Left cardiac atrium (tissue), 4 donors: ENCODE measurements at regions not wholly inside any gene's neighbourhood (a gene's known extent, or its start where the extent isn't known, plus 50 kb on each side); places are given as distances from the start of the nearest gene placed in this dataset.
"Not testable (repeated sequence)": the region's sequence is repeated elsewhere in the genome, so short reads cannot be mapped to it uniquely, and the experiment has no call there.

Source experiments
- ATAC-seq, 2 donors: fragments of 200-7000 bp; cut with Tn5 transposase; one replicate each; pipeline ENCODE4 v1.9.1; 2020; ENCODE audit warnings: mild to moderate bottlenecking in 2 of 2, moderate library complexity in 2 of 2
- DNase-seq: peaks from one replicate; pipeline ENCODE4 v3.0.0-alpha.2; 2020
- intact Hi-C, 2 donors: fragments of 100-400 bp; cut with DNase I; formaldehyde crosslinking; loops; one replicate each; pipeline versions ENCODE4 v1.14.1 to v1.15.1; 2022 to 2023
- donor health status: DM: no; HTN: yes; CAD: no.
- donor health status: DM: no; HTN: yes; CAD: no; lungs with severe emphysema.
- donor health status: DM: yes; HTN: yes; CAD: no.
- donor health status: Dilated cardiomyopathy.

DNA sequence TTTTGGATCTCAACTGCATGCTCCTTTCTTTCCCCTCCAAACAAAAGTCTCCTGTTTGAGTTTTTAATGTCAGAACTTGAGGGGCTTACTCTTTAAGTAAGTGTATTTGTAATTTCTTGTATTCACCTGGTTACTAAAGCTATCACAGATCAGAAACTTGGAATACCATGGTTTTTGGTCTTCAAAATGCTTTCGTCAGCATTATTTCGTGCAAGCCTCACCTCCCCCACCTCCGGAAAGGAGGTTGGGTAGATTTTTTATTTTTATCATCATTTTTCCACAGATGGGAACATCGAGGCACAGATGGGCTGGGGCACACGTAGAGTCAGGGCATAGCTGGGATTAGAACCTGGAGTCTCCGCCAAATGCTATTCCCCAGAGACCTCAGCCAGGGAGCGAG lies 100.7 kb downstream of the IER5 start:
- DNase-seq = no peak
- intact Hi-C loops = no loop called here

GRCh38 chr1:181189691-181190363 lies 101.3 kb downstream of the IER5 start:
- intact Hi-C loops = loop anchor here (2.0 kb wide), 1 partner anchor 235 kb away; no protein-coding TSS in a partner anchor
- ATAC-seq (peak; percentile 87 to 91), DNase-seq (peak; percentile 57)

More for the DNA sequence above, 100.7 kb downstream of the IER5 start:
- no peak for ATAC-seq

DNA sequence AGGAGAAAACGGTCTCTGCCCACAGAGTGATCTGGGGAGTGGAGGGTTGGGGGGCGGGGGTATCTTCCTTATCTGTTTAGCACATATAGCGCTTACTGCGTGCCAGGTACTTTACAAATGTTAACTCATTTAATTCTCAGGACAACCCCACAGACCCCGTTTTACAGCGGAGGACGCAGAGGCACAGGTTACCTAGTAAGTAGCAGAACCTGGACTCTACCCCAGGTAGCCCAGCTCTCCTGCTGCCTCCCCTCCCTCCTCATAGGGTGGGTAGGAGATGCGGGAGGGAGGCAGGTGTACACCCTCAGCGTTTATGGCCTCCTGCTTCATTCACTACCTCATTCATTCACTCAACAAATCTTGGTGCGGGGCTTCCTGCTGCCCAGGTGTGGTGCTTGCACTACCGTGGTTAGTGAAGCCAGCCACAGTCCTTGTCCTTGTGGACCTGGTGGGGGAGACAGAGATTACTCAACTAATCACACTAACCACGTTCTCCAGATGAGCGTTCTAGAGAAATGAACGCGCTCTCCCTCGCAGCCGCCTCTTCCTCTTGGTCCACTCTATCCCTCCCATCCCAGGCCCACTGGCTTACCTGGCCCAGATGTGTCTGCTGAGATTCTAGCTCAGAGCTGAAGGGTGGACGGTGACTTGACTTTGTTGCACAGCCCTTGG lies 102.0 kb downstream of the IER5 start:
- no peak for DNase-seq
- intact Hi-C loops = loop anchor here (2.0 kb wide), 1 partner anchor 234 kb away; no protein-coding TSS in a partner anchor
- ATAC-seq = peak in 1 of 2 donors; percentile 27

GRCh38 chr1:181191494-181192040 lies 103.1 kb downstream of the IER5 start:
- intact Hi-C loops = loop anchor here (2.0 kb wide), 1 partner anchor 233 kb away; no protein-coding TSS in a partner anchor
- ATAC-seq = no peak

GRCh38 chr1:181192316-181192715 lies 103.8 kb downstream of the IER5 start:
- ATAC-seq = no peak
- intact Hi-C loops = no loop called here

More at GRCh38 chr1:181191494-181192040, 103.1 kb downstream of the IER5 start:
- DNase-seq = no peak

DNA sequence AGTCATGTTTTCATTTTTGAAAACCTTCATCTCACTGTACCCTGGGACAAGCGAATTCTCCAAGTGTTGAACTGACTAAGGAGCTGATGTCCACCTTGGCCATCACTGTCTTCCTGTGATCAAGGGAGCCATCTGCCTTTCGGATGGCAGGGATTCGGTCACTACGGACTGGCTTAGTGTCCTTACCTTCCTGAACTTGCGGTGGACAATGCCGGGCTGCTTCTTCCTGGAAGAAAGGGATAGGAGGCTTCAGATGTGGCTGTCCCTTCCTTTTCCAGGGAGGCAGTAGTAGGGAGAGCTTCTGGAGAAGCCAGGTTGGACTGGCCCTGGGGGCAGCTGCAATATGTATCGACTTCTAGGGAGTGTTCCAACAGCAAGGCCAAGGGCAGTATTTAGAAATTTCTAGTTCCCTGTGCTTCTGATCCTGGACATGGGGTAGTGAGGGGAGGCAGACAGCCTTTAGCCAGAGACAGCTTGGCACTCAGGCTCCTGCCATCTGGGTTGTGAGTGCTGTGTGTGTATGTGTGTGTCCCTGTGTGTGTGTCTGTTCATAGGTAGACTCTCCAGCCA lies 114.6 kb downstream of the IER5 start:
- ATAC-seq (no peak), DNase-seq (no peak)
- intact Hi-C loops = no loop called here

More at GRCh38 chr1:181192316-181192715, 103.8 kb downstream of the IER5 start:
- DNase-seq = no peak

DNA sequence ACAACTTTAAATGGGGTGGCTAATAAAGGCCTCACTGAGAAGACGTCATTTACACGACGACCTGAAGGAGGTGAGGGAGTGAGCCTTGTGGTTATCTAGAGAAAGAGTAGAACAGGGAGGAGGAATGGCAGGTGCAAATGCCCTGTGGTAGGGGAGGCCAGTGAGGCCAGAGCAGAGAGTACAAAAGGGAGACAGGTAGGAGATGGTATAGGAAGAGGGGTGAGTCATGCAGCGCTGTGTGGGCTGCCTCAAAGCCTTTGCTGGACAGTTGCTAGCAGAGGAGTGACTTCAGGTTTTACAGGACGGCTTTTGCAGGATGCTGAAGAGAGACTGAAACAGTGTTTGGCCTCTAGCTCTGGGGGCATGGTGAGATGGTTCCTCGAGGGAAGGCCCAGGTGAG lies 116.0 kb downstream of the IER5 start:
- DNase-seq (no peak), ATAC-seq (no peak)
- intact Hi-C loops = no loop called here

- intact Hi-C loops = no loop called here
- DNase-seq (no peak), ATAC-seq (no peak)
Observed at GRCh38 chr1:181205901-181206300, 117.4 kb downstream of the IER5 start.

GRCh38 chr1:181206513-181206912 lies 118.0 kb downstream of the IER5 start:
- ATAC-seq = peak; percentile 63 to 85
- intact Hi-C loops = no loop called here
- no peak for DNase-seq

DNA sequence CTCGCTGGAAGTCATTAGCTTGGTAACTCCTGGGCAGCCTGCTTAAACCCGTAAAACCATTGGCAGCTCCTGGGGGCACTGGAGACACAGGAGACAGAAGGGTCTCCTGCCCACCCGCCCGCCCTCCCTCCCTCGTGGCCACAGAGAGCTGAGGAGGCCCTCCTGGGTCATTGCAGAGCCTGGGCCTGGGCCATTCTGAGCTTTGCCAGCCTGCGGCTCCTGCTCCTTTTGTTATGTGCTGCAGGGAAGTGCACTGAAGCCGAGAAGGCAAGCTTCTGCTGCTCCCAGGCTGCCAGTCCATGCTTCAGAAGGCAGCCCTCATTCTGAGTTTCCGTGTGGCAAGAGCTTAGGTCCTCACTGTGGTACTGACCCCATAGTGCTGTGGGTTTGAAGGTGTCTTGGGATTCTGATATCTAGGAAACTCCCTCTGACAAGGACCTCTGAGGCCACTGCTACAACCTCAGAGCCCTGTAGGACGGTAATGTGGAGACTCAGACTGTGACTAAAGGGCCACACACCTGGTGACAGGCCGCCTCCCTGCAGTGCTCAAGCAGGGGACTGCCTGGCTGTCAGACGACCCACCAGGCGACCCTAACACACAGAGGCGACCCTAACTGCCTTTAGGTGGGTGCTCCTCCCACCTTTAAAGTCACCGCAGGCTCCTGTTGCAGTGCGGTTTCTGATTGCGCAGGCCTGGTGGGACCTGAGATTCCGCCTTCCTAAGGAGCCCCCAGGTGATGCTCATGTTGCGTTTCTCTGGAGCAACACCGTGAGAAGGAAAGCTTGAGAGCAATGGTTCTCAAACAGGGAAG lies 118.7 kb downstream of the IER5 start:
- peak; percentile 18 to 36 for ATAC-seq
- no peak for DNase-seq
- intact Hi-C loops = no loop called here

DNA sequence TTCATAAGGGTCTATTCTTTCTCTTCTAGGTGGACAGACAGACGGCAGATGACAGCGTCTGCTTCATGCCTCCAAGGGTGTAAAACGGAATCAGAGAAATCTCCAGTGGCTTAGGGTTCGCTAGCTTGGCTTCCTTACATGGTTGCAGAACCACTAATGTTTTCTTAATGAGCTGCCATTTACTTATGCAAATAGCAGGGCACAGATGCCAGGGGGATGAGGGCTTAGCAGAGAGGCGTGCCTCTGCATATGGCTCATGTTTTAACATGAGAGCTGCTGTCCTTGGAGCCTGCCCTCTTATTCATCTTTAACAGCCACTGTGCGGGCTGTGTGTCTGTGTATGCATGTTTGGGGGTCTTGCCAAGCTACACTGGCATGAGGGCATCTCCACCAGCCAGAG lies 119.6 kb downstream of the IER5 start:
- intact Hi-C loops = no loop called here
- no peak for ATAC-seq
- DNase-seq = no peak

DNA sequence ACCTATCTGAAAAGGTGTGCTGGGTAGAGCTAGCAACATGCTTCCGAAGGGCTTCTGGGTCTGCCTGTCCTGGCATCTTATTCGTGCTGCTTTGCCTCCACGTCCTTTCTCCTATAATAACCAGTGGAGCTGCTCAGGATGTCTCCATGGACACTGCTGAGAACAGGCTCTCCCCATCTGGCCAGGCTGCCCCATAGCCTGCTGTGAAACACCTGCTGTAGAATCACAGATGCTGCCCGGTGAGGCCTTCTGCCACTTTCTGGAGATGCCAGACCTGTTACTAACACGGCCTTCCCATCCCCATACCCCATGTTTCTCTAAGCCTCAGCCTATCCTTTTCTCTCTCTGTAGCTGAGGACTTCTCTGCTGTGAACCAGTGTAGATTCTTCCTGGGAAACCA lies 120.5 kb downstream of the IER5 start:
- no peak for DNase-seq
- ATAC-seq = no peak
- intact Hi-C loops = no loop called here

DNA sequence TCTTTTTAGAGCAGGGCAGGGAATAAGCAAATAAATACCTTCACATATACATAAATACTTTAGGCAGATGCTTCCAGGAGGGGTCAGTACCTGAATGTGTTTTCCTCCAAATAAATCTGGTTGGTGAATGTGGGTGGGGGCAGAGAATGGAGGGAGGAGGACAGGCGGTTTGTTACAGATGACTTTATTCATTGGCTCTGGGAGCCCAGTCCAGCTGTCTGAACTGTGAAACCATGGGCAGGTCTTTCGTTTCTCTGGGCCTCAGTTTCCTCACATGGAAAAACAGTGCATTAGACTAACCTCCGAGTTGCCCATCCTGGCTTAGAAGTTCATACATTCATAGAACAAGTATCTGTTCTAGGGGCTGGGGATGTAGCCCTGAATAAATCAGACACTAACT lies 124.6 kb downstream of the IER5 start:
- DNase-seq (no peak), ATAC-seq (no peak)
- intact Hi-C loops = no loop called here

GRCh38 chr1:181216591-181216994 lies 128.1 kb downstream of the IER5 start:
- ATAC-seq = no peak
- no peak for DNase-seq
- intact Hi-C loops = no loop called here

GRCh38 chr1:181219938-181220337 lies 131.4 kb downstream of the IER5 start:
- DNase-seq (no peak), ATAC-seq (no peak)
- intact Hi-C loops = no loop called here

DNA sequence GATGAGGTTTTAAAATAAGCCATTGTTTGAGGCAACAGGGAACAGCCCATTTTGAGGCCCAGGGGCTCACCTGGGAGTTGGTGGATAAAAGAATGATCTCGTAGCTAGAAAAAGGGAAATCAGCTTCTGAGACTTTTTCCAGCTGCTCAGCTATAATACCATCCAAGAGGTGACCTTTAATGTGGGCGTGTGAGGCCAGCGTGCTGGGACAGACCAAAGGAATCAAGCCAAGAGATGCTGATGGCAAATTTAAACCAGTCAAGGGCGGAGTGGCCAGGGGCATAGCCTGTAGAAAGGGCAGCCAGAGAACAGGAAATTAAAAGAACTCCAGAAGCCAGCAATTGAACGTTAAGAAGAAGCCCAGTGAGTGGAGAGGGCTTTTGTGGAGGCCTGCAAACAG lies 132.6 kb downstream of the IER5 start:
- ATAC-seq (peak in 1 of 2 donors; percentile 47), DNase-seq (no peak)
- intact Hi-C loops = no loop called here

DNA sequence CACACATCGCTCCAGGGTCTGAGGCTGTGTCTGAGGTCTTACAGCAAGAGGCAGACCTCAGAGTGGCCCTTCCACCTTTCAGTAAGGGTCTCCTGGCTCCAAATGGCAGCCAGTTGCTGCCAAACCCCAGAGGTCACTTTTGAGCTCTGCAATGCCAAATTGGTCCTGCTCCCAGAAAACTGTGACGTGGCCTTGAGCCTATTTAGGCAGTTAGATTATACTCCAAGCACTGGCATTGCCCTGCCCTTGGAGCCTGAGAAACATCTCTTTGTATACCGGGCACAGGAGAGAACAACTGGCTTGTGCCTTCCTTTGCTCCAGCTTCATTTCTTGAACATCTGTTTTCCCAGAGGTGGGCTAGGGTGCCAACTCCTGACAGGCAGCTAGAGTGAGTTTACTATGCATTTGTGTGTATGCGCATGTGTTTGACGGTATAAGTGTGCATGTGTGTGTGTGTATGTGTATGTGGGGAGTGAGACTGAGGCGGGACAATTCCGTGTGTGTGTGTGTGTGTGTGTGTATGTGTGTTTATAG lies 134.5 kb downstream of the IER5 start:
- intact Hi-C loops = no loop called here
- DNase-seq (no peak), ATAC-seq (peak in 1 of 2 donors; percentile 55)

DNA sequence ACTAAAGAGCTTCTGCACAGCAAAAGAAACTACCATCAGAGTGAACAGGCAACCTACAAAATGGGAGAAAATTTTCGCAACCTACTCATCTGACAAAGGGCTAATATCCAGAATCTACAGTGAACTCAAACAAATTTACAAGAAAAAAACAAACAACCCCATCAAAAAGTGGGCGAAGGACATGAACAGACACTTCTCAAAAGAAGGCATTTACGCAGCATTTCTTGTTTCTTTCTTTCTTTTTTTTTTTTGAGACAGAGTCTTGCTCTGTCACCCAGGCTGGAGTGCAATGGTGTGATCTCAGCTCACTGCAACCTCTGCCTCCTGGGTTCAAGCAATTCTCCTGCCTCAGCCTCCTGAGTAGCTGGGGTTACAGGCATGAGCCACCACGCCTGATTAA lies 138.2 kb downstream of the IER5 start:
- DNase-seq, intact Hi-C loops, ATAC-seq: not testable (repeated sequence)

DNA sequence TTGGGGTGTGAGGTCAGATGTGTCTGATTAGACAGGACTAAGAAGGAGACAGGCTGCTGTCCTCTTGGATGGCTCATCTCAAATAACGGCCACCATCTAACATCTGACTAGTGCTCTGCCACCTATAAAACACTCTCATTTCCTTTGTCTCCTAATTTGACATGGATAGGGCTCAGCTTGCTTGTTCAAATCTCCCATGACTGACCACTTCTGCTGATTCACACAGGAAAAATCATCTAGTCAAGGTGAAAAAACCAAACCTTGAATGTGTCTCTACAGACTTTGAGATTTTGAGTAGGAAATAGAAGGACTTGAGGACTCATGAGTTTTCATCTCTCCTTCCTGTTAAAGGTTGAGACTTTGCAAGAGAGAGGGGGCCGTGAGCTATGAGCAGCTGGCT lies 150.6 kb downstream of the IER5 start:
- ATAC-seq (no peak), DNase-seq (no peak)
- intact Hi-C loops = no loop called here
